Liver (tissue), 3 donors: ENCODE measurements at regions not wholly inside any gene's neighbourhood (a gene's known extent, or its start where the extent isn't known, plus 50 kb on each side); places are given as distances from the start of the nearest gene placed in this dataset.

Source experiments
- EGR1 ChIP-seq, 2 donors: IDR thresholded peaks; 2 replicates each; pipeline ENCODE4 v1.6.1; 2016 to 2018; ENCODE audit warnings: antibody characterized with exemption in 2 of 2, low read depth in 2 of 2
- FOXA1 ChIP-seq: IDR thresholded peaks from 2 replicates; pipeline ENCODE4 v1.6.1; 2016; ENCODE audit warnings: antibody characterized with exemption
- RAD21 ChIP-seq, 2 donors: IDR thresholded peaks; 2 replicates each; pipeline ENCODE4 v1.6.1; 2016; ENCODE audit warnings: antibody characterized with exemption in 2 of 2, mild to moderate bottlenecking in 2 of 2
- REST ChIP-seq: IDR thresholded peaks from 2 replicates; pipeline ENCODE4 v1.6.1; 2016; ENCODE audit warnings: antibody characterized with exemption, mild to moderate bottlenecking
- RXRA ChIP-seq, 2 donors: IDR thresholded peaks; 2 replicates each; pipeline ENCODE4 v1.6.1; 2017 to 2018; ENCODE audit warnings: antibody characterized with exemption in 2 of 2, mild to moderate bottlenecking in 1 of 2
- SP1 ChIP-seq: IDR thresholded peaks from 2 replicates; pipeline ENCODE4 v1.6.1; 2018; ENCODE audit warnings: antibody characterized with exemption, mild to moderate bottlenecking
- TAF1 ChIP-seq: conservative IDR thresholded peaks from 2 replicates; pipeline ENCODE4 v1.6.1; 2016; ENCODE audit warnings: antibody characterized with exemption, mild to moderate bottlenecking
- YY1 ChIP-seq: IDR thresholded peaks from 2 replicates; pipeline ENCODE4 v1.6.1; 2016; ENCODE audit warnings: antibody characterized with exemption, mild to moderate bottlenecking
- TF ChIP-seq, protein P1 (sequence below): fragments of 150-350 bp; IDR thresholded peaks from 2 replicates; pipeline ENCODE4 v1.5.1; 2017; ENCODE audit warnings: improper control_type of control experiment, low read depth, low read length; ENCODE audit not compliant: missing input control
- TF ChIP-seq, protein P2 (sequence below): IDR thresholded peaks from 2 replicates; pipeline ENCODE4 v1.6.1; 2016; ENCODE audit warnings: antibody characterized with exemption
- TF ChIP-seq, protein P3 (sequence below): IDR thresholded peaks from 2 replicates; pipeline ENCODE4 v1.6.1; 2016; ENCODE audit warnings: antibody characterized with exemption
- donor health status: healthy.
- donor health status: healthy.

GRCh38 chr15:96457841-96458240, 127.3 kb downstream of the NR2F2 start:
- TF ChIP-seq, protein P1, sequence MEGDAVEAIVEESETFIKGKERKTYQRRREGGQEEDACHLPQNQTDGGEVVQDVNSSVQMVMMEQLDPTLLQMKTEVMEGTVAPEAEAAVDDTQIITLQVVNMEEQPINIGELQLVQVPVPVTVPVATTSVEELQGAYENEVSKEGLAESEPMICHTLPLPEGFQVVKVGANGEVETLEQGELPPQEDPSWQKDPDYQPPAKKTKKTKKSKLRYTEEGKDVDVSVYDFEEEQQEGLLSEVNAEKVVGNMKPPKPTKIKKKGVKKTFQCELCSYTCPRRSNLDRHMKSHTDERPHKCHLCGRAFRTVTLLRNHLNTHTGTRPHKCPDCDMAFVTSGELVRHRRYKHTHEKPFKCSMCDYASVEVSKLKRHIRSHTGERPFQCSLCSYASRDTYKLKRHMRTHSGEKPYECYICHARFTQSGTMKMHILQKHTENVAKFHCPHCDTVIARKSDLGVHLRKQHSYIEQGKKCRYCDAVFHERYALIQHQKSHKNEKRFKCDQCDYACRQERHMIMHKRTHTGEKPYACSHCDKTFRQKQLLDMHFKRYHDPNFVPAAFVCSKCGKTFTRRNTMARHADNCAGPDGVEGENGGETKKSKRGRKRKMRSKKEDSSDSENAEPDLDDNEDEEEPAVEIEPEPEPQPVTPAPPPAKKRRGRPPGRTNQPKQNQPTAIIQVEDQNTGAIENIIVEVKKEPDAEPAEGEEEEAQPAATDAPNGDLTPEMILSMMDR: no peak
- TF ChIP-seq TAF1 (no peak), RXRA (IDR thresholded peaks at IDR 0.05) (no peak), YY1 (no peak), SP1 (no peak), FOXA1 (no peak), RAD21 (IDR thresholded peaks at IDR 0.05) (no peak), EGR1 (IDR thresholded peaks at IDR 0.05; ENCODE audit: low read depth in 2 of 2) (no peak), REST (no peak)
- TF ChIP-seq, protein P2, sequence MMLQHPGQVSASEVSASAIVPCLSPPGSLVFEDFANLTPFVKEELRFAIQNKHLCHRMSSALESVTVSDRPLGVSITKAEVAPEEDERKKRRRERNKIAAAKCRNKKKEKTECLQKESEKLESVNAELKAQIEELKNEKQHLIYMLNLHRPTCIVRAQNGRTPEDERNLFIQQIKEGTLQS: no peak
- TF ChIP-seq, protein P3, sequence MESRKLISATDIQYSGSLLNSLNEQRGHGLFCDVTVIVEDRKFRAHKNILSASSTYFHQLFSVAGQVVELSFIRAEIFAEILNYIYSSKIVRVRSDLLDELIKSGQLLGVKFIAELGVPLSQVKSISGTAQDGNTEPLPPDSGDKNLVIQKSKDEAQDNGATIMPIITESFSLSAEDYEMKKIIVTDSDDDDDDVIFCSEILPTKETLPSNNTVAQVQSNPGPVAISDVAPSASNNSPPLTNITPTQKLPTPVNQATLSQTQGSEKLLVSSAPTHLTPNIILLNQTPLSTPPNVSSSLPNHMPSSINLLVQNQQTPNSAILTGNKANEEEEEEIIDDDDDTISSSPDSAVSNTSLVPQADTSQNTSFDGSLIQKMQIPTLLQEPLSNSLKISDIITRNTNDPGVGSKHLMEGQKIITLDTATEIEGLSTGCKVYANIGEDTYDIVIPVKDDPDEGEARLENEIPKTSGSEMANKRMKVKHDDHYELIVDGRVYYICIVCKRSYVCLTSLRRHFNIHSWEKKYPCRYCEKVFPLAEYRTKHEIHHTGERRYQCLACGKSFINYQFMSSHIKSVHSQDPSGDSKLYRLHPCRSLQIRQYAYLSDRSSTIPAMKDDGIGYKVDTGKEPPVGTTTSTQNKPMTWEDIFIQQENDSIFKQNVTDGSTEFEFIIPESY: no peak
